ENCODE measurements at regions not wholly inside any gene's neighbourhood (a gene's known extent, or its start where the extent isn't known, plus 50 kb on each side); places are given as distances from the start of the nearest gene placed in this dataset.

- no peak for TF ChIP-seq CTCF (conservative IDR thresholded peaks at IDR 0.05; ENCODE audit: low read depth in 2 of 2)
- no peak for TF ChIP-seq EZH2 (IDR thresholded peaks at IDR 0.05; ENCODE audit: low read depth, unreplicated experiment)
- no peak for TF ChIP-seq POLR2AphosphoS5 (IDR thresholded peaks at IDR 0.05; ENCODE audit: low read depth)
- no peak for TF ChIP-seq REST (IDR thresholded peaks at IDR 0.05; ENCODE audit: unreplicated experiment)
- no peak for TF ChIP-seq EZH2phosphoT487 (IDR thresholded peaks at IDR 0.05; ENCODE audit: unreplicated experiment)
Measured at GRCh38 chr2:187749804-187750431, 195.7 kb upstream of the TFPI start.
